Liver (tissue), 8 donors: ENCODE measurements at regions not wholly inside any gene's neighbourhood (a gene's known extent, or its start where the extent isn't known, plus 50 kb on each side); places are given as distances from the start of the nearest gene placed in this dataset.

Source experiments
- DNase-seq: peaks from one replicate; pipeline ENCODE4 v3.0.0-alpha.2; 2017; ENCODE audit warnings: low spot score
- H3K27ac ChIP-seq, 2 donors: one replicate each; pipeline ENCODE4 v1.7.0; 2013; ENCODE audit warnings: inconsistent platforms in 2 of 2, low read length in 2 of 2, control low read depth in 1 of 2, low read depth in 1 of 2, mild to moderate bottlenecking in 1 of 2
- H3K27me3 ChIP-seq, 4 donors: one replicate each; pipeline versions ENCODE4 v1.6.1 to v1.7.0; 2013; ENCODE audit warnings: low read length in 3 of 4, inconsistent platforms in 1 of 4, mild to moderate bottlenecking in 1 of 4, moderate library complexity in 1 of 4; ENCODE audit not compliant: control insufficient read depth in 4 of 4, insufficient read depth in 4 of 4
- H3K36me3 ChIP-seq, 4 donors: one replicate each; pipeline versions ENCODE4 v1.6.1 to v1.7.0; 2013; ENCODE audit warnings: low read length in 3 of 4, mild to moderate bottlenecking in 3 of 4, low read depth in 1 of 4, moderate library complexity in 1 of 4; ENCODE audit not compliant: control insufficient read depth in 4 of 4, insufficient read depth in 3 of 4
- H3K4me1 ChIP-seq, 4 donors: one replicate each; pipeline versions ENCODE4 v1.6.1 to v1.7.0; 2013; ENCODE audit warnings: low read length in 3 of 4, mild to moderate bottlenecking in 3 of 4, moderate library complexity in 1 of 4; ENCODE audit not compliant: control insufficient read depth in 4 of 4, insufficient read depth in 4 of 4
- H3K4me3 ChIP-seq, 3 donors: one replicate each; pipeline versions ENCODE4 v1.6.1 to v1.7.0; 2013; ENCODE audit warnings: low read length in 3 of 3, control low read depth in 1 of 3, low read depth in 1 of 3, mild to moderate bottlenecking in 1 of 3
- H3K9ac ChIP-seq, 2 donors: one replicate each; pipeline ENCODE4 v1.7.0; 2013; ENCODE audit warnings: low read length in 2 of 2, mild to moderate bottlenecking in 2 of 2, moderate library complexity in 2 of 2, control low read depth in 1 of 2, low read depth in 1 of 2
- H3K9me3 ChIP-seq, 4 donors: one replicate each; pipeline versions ENCODE4 v1.6.1 to v1.7.0; 2013; ENCODE audit warnings: low read length in 3 of 4; ENCODE audit not compliant: control insufficient read depth in 4 of 4
- CTCF ChIP-seq: fragments of 150-350 bp; IDR thresholded peaks from 2 replicates; pipeline ENCODE4 v1.5.1; 2017; ENCODE audit warnings: improper control_type of control experiment, low read depth, low read length; ENCODE audit not compliant: missing input control
- FOXA1 ChIP-seq: IDR thresholded peaks from 2 replicates; pipeline ENCODE4 v1.6.1; 2016; ENCODE audit warnings: antibody characterized with exemption
- FOXA2 ChIP-seq: IDR thresholded peaks from 2 replicates; pipeline ENCODE4 v1.6.1; 2016; ENCODE audit warnings: antibody characterized with exemption
- GABPA ChIP-seq, 2 donors: IDR thresholded peaks in 1 of 2; conservative IDR thresholded peaks in 1 of 2; 2 replicates each; pipeline ENCODE4 v1.6.1; 2016; ENCODE audit warnings: antibody characterized with exemption in 2 of 2, mild to moderate bottlenecking in 1 of 2, moderate library complexity in 1 of 2
- HNF4A ChIP-seq, 2 donors: conservative IDR thresholded peaks; 2 replicates each; pipeline ENCODE4 v1.6.1; 2016; ENCODE audit warnings: antibody characterized with exemption in 2 of 2, mild to moderate bottlenecking in 2 of 2
- HNF4G ChIP-seq: IDR thresholded peaks from 2 replicates; pipeline ENCODE4 v1.6.1; 2016; ENCODE audit warnings: antibody characterized with exemption
- JUND ChIP-seq, 2 donors: IDR thresholded peaks; 2 replicates each; pipeline ENCODE4 v1.6.1; 2016; ENCODE audit warnings: antibody characterized with exemption in 2 of 2
- NR2F2 ChIP-seq: IDR thresholded peaks from 2 replicates; pipeline ENCODE4 v1.6.1; 2016; ENCODE audit warnings: antibody characterized with exemption
- RAD21 ChIP-seq, 2 donors: IDR thresholded peaks; 2 replicates each; pipeline ENCODE4 v1.6.1; 2016; ENCODE audit warnings: antibody characterized with exemption in 2 of 2, mild to moderate bottlenecking in 2 of 2
- REST ChIP-seq: IDR thresholded peaks from 2 replicates; pipeline ENCODE4 v1.6.1; 2016; ENCODE audit warnings: antibody characterized with exemption, mild to moderate bottlenecking
- RXRA ChIP-seq, 2 donors: IDR thresholded peaks; 2 replicates each; pipeline ENCODE4 v1.6.1; 2017 to 2018; ENCODE audit warnings: antibody characterized with exemption in 2 of 2, mild to moderate bottlenecking in 1 of 2
- SP1 ChIP-seq: IDR thresholded peaks from 2 replicates; pipeline ENCODE4 v1.6.1; 2018; ENCODE audit warnings: antibody characterized with exemption, mild to moderate bottlenecking
- YY1 ChIP-seq: IDR thresholded peaks from 2 replicates; pipeline ENCODE4 v1.6.1; 2016; ENCODE audit warnings: antibody characterized with exemption, mild to moderate bottlenecking
- WGBS: extraction: QIAGEN DNeasy Blood & Tissue Kit; methylation state at CpG from one replicate; pipeline ENCODE4 v1.1.7; 2013; 5-methylcytosine and 5-hydroxymethylcytosine counted together
- TF ChIP-seq, protein P1 (sequence below): IDR thresholded peaks from 2 replicates; pipeline ENCODE4 v1.6.1; 2016; ENCODE audit warnings: antibody characterized with exemption
- donor health status: healthy.
- donor health status: healthy.
- donor health status: healthy.
- donor health status: healthy.
- donor health status: healthy.

DNA sequence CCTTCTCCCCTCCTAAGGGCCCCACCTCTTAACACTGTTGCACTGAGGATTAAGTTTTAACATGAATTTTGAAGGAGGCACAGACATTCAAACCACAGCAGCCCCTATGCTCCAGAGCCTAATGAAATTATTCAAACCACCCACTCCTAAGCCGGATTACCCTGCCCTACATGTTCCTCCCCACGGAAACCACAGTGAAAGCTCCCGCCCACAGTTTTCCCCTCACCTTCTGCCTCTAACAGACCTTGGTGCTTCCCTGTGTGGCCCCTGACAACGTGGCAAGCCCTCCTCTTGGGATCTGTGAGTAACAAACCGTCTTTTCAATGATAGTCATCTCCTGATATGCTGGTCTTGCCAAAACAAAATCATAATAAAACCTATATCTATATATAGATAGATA, 74.8 kb downstream of the RIN2 start:
- Histone ChIP-seq H3K9ac (no peak overlapping the region), H3K4me1 (no peaks in the 10 kb centered on the region), H3K36me3 (no peaks in the 10 kb centered on the region), H3K4me3 (no peak overlapping the region), H3K9me3 (no peaks in the 10 kb centered on the region), H3K27ac (no peak overlapping the region), H3K27me3 (no peaks in the 10 kb centered on the region)
- TF ChIP-seq FOXA1 (no peak), JUND (IDR thresholded peaks at IDR 0.05) (no peak)
- TF ChIP-seq, protein P1, sequence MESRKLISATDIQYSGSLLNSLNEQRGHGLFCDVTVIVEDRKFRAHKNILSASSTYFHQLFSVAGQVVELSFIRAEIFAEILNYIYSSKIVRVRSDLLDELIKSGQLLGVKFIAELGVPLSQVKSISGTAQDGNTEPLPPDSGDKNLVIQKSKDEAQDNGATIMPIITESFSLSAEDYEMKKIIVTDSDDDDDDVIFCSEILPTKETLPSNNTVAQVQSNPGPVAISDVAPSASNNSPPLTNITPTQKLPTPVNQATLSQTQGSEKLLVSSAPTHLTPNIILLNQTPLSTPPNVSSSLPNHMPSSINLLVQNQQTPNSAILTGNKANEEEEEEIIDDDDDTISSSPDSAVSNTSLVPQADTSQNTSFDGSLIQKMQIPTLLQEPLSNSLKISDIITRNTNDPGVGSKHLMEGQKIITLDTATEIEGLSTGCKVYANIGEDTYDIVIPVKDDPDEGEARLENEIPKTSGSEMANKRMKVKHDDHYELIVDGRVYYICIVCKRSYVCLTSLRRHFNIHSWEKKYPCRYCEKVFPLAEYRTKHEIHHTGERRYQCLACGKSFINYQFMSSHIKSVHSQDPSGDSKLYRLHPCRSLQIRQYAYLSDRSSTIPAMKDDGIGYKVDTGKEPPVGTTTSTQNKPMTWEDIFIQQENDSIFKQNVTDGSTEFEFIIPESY: no peak
- WGBS: 80% methylated on average over 5 of the region's 5 CpGs
- no peak for DNase-seq

DNA sequence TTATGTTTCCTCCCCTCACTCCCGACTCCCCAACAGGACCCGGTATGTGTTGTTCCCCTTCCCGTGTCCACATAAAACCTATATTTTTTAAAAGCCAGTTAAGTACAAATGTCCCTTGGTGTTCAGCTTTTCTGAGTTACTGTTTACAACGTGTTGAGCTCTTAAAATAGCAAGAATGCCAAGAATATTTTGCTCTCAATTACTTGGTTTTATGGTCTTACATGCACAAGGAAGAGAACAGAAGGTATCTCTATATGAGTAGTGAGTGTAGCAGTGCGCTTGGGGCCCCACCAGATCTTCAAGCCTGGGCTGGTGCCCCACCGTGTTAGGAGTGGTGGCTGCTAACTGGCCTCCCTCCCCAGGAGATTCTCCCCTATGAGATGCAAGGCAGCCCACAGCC, 75.3 kb downstream of the RIN2 start:
- WGBS: 88% methylated on average over 6 of the region's 6 CpGs
- Histone ChIP-seq H3K4me1 (no peaks in the 10 kb centered on the region), H3K27me3 (no peaks in the 10 kb centered on the region), H3K9ac (no peak overlapping the region), H3K27ac (no peak overlapping the region), H3K9me3 (no peaks in the 10 kb centered on the region), H3K4me3 (no peak overlapping the region), H3K36me3 (no peaks in the 10 kb centered on the region)
- no peak for DNase-seq
- TF ChIP-seq FOXA1: no peak
- no peak for TF ChIP-seq RXRA (IDR thresholded peaks at IDR 0.05)
- no peak for TF ChIP-seq RAD21 (IDR thresholded peaks at IDR 0.05)
- TF ChIP-seq HNF4A (conservative IDR thresholded peaks at IDR 0.05): no peak
- TF ChIP-seq GABPA (IDR thresholded peaks at IDR 0.05 in 1 of 2, conservative IDR thresholded peaks at IDR 0.05 in 1 of 2): no peak

GRCh38 chr20:19834287-19834686, 76.2 kb downstream of the RIN2 start:
- TF ChIP-seq FOXA2: no peak
- no peak for TF ChIP-seq NR2F2
- TF ChIP-seq, protein P1: no peak
- no peak for TF ChIP-seq RAD21 (IDR thresholded peaks at IDR 0.05)
- TF ChIP-seq REST: no peak
- no peak for TF ChIP-seq JUND (IDR thresholded peaks at IDR 0.05)
- TF ChIP-seq HNF4G: no peak
- TF ChIP-seq SP1: no peak
- TF ChIP-seq HNF4A (conservative IDR thresholded peaks at IDR 0.05): no peak
- no peak for TF ChIP-seq YY1
- no peak for TF ChIP-seq RXRA (IDR thresholded peaks at IDR 0.05)
- no peak for TF ChIP-seq CTCF
- Histone ChIP-seq H3K4me1 (no peaks in the 10 kb centered on the region), H3K27ac (no peak overlapping the region), H3K36me3 (no peaks in the 10 kb centered on the region), H3K27me3 (no peaks in the 10 kb centered on the region), H3K4me3 (no peak overlapping the region), H3K9me3 (no peaks in the 10 kb centered on the region), H3K9ac (no peak overlapping the region)
- 93% methylated on average over 4 of the region's 4 CpGs for WGBS
- DNase-seq: no peak
